ENCODE measurements at regions not wholly inside any gene's neighbourhood (a gene's known extent, or its start where the extent isn't known, plus 50 kb on each side); places are given as distances from the start of the nearest gene placed in this dataset.
"Not testable (repeated sequence)": the region's sequence is repeated elsewhere in the genome, so short reads cannot be mapped to it uniquely, and the experiment has no call there.

DNA sequence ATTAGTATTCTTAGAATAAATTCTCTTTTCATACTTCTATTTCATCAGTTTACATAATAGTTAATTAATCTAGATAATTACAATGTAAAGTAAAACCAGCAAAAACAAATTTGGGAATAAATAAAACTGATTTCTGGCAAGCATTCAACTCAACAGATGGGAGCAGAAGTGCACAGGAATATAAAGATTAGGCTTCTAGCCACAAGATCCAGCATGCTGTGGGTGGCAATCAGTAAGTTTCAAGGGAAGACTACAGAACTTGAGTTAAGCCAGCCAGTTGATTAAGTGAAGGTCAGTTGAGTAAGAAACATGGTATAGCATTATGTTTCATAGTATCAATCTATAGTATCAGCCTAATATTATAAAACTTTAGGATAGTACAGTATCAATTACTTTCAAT is 324.2 kb upstream of the AADAT start:
- no peak for DNase-seq (ENCODE audit: low spot score)

DNA sequence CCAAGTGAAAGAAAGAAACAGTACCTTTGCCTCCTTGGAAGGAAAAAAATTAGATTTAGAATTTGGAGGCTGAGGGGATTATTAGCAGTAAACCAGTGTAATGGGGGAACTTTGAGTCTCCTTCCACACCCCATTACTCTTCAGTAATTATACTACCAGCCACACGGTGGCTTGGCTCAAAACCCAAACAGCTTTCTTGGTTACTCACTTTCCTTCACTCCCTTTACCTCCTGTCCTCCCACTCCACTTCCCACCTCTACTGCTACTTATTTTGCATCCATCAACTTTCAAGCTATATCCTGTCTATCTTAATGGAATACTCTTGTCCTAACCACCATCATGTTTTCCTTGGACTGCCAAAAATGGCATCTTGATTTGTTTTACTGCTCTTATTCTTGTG is 310.6 kb upstream of the AADAT start:
- no peak for DNase-seq (ENCODE audit: low spot score)

DNA sequence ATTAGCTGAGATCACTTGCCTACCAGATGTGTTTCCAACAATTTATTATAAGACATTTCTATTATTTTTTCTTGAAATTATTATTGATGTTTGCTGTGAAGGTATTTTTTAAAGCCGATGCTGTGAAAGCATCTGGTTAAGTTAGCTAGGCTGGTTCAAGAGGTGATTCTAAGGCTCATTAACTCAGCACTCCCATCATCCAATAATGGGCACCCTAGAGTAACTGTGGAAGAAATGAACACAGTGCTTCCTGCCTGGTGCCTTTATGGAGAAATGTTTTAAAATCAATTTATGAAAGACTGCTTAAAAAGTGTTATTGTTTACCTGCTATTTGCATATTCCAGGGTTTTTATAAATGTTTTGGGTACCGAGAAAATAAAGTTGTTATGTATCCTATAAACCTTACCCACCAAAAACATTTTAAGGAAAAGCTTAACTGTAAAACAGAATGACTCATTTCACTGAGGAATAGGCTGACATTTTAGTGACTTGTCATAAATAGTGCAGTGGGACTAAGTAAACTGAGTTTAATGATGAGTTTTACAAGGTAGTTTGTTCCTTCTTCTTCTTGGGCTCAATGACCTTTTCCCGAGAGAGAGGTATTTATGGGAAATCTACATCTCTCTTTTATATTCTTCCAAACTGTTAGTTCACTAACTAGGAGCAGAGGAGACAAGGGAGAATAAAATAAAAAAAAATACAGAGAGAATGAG is 310.0 kb upstream of the AADAT start:
- no peak for DNase-seq (ENCODE audit: low spot score)

DNA sequence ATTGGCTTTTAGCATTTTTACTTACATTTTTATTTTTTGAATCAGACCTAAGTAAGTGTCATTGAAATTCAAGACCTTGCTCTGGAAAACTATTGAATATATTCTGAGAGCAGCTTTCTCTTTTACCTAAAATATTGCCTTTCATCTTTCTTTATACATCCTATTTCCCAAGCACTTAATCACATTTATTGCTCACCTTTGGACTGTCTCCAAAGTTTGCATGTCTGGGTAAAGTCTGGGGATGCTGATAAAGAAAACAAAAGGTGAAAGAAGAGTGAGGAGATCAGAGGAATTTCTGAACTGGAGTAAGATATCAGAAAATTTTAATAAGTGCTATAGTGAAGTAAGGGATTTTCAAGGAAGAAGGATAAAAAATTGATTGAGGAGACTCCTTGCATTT is 308.5 kb upstream of the AADAT start:
- no peak for DNase-seq (ENCODE audit: low spot score)

DNA sequence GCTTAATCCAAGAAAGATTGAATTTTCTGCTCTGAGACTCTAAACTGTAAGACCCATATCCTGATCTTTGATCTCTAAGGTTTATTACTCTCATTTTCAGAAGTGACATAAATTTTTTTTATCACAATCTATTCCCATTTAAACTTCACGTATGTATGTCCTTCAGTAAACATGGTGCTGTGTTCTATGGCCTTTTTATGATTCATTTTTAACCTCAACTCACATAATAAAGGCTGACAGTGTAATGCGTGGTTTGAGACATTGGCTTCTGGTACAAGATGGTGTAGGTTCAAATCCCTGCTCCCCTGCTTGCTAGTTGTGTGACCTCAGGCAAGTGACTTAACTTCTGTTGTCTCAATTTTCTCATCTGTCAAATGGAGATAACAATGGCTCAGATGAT is 306.0 kb upstream of the AADAT start:
- no peak for DNase-seq (ENCODE audit: low spot score)

DNA sequence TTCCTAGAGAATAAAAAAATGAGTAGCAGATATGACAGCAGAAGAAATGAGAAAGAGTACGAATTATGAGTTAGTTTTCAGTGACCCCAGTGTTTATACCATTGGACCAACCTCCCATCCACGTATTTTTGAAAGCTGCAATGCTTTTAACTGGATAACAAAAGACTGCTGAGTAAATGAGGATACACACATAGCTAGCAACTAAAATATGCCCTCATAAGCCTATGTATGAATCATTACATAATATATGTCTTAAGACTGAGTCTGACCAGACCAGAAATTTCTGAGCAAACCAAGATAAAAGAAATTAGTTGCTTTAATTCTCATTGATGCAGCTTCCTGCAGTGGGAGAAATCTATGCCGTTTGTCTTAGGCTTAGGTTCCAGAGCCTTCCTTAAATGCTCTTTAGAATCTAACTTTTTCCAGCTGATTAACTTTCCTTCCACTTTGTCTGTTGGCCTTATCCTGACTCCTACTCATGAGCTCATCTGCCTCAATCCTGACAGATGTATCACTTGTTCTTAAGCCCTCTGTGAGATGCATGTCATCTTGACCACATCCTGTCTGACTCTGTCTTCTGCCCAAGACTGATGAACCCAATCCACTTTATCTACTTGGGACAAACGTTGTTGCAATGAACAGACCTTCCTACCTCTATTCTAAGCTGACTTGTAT is 301.4 kb upstream of the AADAT start:
- no peak for DNase-seq (ENCODE audit: low spot score)

DNA sequence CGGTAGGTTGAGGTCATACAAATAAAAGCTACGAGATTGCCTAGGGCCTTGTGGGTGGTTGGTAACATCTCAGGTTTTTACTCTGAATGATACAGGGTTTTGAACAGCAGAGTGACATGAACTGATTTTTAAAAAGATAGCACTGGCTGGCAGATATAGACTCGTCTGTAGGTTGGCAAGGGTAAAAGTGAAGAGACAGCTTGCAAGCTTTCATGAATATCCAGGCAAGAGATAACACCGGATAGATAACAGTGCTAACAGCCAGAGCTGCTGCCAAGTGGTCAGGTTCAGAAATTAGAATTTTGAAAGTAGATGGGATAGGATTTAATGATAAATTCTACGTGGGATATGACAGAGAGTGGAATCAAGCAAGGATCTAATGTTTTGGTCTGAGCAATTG is 299.7 kb upstream of the AADAT start:
- no peak for DNase-seq (ENCODE audit: low spot score)

DNA sequence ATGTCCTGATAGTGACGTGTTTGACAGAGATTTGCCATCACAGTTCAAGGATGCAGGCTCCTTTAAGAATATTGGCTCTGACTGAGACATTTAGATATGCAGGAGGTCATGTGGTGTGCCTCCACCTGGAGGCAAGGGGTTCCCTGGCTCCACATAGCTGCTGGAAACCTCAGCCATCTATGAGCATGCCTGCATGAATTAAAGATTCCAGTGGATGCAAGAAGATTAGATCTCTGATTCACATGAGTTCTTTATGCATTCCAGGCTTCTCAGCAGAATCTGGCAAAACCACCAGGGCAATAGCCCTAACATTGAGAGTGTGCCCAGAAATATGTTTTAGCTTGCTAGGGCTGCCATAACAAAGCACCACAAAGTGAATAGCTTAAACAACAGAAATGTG is 298.5 kb upstream of the AADAT start:
- DNase-seq (ENCODE audit: low spot score): no peak

DNA sequence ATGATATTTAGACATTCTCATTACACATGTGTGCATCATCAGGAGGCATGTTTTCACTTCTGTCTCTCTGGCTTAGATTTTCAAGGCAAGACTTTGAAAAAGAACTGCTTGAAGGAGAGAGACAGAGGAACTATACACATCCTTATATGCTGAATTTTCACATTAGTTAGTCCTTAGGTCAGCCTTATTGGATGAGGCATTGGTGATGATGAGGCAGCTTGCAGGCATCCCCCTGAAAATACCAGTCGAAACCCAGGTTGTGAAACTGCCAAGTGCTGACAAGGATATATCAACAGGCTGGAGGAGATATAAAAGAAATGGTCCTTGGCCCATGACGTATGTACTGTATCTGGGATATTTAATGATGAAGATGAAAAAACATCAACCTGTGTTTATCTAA is 297.2 kb upstream of the AADAT start:
- no peak for DNase-seq (ENCODE audit: low spot score)

DNA sequence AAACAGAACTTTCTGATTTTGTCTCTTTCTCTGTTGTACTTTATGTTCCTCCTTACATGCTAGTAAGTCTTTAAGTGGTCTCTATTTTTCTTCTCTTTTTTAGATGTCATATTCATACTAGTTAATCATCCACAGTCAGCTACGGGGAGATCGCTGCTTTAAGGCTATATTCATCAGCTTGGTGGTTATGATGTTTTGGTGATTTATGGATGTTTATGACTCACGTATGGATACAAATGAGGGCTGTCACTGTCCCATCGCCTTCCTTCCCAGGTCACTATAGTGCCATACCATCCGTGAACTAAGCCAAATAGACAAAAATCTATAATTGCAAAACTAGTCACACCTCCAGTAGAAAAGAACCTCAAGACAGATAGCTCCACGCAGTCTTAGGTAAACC is 296.8 kb upstream of the AADAT start:
- DNase-seq (ENCODE audit: low spot score): no peak

DNA sequence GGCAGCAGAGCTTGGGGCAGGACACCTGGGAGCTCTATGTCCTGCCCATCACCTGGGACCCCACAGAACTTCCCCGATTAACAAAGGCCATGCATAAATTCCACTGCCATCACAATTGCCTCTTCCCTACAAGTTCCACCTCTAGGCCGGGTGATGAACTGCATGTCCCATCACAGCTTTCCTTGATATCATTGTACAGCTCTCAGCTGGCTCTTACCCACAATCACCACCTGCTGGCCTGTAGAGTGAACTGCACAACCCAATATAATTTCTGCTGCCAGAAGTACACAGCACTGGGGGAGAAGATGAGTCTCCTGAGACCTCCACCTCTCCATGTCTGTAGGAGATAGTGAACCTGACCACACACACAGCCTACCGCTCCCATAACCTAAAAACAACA is 285.0 kb upstream of the AADAT start:
- DNase-seq (ENCODE audit: low spot score): no peak

DNA sequence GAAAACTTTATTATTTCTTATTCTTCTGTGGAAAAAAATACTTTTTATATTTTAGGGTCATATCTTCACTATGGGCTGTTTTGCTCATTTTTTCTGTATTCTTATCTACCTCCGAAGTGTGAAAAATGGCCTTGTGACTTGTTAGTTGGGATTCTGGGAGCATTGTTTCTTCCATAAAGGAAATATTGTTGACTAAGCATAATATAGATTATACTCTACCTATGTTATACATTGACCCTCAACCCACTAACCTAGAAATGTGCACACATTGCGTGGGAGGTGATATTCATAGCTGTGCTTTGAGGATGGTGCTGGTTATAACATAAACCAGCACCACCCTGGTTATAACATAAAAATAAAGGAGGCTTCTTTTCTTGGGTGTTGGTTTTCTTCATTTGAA is 259.2 kb upstream of the AADAT start:
- DNase-seq (ENCODE audit: low spot score): no peak

DNA sequence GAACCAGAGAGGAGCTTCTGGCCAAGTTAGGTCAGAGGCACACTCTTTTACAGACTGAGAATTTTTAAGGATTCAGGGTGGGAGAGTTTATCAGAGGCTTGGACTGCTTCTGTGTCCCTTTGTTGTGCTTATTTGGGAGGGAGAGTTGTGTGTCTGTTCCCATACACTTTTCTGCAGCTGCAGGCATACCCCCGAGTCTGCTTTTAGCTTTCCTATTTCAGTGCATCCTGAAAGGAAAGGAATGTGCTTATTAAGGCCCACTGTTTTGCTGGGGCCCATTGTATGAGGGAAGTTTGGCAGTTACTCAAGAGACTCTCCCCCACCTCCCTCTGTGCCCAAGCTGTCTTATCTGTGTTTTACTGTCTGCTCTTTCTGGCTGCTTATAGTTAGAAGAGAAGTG is 257.4 kb upstream of the AADAT start:
- not testable (repeated sequence) for DNase-seq (ENCODE audit: low spot score)

DNA sequence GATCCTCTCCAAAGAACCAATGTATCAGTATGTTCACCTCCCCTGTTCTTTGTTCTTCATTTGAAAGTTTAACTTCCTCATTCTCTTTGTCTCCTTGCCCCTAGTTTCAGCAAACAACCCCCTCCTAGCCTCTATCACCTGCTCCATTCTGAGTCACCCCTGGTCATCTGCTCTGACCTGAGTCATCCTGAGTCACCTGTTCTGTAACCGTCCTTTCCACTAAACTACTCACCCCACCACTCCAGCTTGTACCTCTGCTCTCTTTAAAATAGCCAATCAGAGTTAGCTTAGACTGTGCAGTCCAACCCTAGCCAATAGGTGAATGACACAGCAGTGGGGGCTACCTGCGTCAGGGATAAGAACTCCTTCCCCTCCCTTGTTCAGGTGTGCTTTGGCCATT is 249.8 kb upstream of the AADAT start:
- no peak for DNase-seq (ENCODE audit: low spot score)

DNA sequence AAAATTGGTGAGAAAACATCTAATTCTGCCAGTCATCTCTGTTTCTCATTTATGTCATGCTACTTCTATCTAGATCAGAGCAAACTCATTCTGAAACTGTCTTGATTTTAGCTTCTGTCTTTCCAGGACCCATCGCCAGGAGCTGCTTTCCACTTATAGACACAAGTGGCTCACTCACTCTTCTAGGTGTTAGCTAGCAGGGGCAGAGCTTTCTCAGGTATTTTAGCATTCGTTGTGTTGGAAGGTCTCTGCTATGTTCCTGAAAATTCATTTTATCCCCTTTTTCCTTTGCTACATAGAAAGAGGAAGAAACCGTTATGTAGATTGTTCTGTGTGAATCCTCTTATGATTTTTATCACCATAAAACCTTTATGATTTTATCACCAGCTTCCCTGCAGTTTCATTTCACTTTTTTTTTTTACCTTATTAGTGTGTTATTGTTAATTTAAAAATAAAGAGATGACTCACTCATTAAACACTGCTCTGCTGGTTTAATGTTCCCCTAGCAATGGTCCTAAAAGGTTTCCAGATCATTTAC is 246.6 kb upstream of the AADAT start:
- no peak for DNase-seq (ENCODE audit: low spot score)

DNA sequence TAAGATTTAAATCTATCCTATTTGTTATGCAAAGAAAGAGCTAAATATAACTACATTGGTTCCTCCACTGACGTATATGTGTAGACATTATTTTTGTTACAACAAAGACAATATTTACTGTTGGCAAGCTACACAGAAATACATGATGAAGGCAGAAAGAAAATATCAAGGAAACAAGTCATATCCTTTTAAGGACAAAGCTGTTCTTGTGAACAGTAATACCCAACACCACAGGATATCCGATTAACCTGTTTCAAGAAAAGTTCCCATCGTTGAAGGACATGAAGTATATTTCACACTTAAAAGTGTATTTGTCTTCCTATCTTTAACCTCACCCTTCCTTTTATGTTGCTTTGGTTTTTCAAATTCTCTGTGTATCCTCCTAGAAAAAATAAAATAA is 235.8 kb upstream of the AADAT start:
- no peak for DNase-seq (ENCODE audit: low spot score)

DNA sequence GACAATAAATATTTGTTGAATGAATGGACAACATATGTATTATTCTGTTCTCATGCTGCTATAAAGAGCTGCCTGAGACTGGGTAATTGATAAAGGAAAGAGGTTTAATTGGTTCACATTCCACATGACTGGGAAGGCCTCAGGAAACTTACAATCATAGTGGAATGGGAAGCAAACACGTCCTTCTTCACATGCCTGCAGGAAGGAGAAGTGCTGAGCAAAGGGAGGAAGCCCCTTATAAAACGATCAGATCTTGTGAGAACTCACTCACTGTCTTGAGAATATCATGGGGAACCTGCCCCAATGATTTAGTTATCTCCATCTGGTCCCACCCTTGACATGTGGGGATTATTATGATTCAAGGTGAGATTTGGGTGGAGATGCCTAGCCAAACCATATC is 233.9 kb upstream of the AADAT start:
- no peak for DNase-seq (ENCODE audit: low spot score)

DNA sequence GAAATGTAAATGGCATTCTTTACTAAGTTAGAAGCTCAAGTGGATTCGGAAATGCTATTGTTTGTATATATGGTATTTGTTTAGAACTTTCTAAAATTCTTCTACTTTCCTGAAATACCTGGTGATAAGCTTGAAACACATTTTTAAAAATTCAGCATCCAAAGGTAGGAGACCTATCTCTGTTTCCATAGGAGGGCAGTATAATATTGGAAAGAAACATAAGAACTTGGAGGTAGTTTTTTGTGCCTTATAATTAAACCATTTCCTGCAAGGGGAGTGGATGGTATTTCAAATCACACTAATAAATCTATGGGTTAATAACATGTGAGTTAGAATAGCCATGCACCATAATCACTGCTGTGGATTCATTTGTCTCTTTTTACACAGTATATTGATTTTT is 217.4 kb upstream of the AADAT start:
- no peak for DNase-seq (ENCODE audit: low spot score)

DNA sequence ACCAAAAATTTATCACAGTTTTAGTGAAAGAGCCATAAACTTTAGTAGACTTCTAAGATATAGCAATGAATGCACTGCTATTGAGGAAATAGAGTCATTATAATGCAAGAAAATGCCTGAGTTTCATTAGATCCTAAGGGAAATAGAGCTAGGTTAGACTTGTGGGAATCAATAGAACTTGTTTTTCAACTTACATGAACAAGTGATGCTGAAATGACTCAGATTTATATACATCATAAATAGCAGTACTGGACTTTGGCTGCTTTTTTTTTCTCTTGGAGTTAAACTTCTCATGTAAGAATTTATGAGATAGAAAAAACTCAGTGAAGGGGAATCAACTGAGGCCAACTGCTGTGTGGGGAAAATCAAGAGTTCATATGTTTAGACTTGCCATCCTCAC is 216.5 kb upstream of the AADAT start:
- no peak for DNase-seq (ENCODE audit: low spot score)

DNA sequence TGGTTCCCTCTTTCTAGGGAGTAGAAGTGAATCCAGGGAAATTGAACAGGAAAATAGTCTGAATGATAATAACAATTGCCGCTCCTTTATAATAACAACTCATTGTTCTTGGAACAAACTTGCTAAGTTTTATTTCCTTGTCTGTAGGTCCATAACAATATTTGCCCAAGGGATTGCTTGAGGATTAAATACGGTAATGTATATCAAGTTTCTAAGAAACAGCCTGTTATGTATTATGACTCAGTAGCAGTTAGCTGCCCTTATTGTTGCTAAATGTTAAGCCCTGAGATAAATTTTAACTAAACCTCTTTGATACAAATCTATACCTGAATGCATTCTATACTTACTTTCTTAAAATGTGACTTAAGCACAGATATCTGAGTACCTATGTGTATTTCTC is 215.9 kb upstream of the AADAT start:
- no peak for DNase-seq (ENCODE audit: low spot score)

DNA sequence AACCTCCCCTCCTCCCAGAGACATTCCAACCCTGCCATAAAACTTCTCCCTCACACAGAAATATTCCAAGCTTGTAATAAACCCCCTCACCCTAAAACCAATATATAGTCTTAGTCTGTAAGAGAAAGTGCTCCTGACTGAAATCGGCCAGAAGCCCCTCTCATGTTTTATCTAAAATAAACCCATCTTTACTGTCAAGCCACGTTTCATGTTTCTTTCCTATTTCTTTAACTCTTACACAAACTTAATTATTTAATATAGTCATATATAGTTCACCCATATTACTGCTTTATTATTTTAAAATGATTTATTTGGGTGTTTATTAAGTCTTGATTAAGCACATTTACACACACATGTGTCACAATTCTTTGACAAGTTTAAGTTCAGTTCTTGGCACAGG is 191.3 kb upstream of the AADAT start:
- no peak for DNase-seq (ENCODE audit: low spot score)

DNA sequence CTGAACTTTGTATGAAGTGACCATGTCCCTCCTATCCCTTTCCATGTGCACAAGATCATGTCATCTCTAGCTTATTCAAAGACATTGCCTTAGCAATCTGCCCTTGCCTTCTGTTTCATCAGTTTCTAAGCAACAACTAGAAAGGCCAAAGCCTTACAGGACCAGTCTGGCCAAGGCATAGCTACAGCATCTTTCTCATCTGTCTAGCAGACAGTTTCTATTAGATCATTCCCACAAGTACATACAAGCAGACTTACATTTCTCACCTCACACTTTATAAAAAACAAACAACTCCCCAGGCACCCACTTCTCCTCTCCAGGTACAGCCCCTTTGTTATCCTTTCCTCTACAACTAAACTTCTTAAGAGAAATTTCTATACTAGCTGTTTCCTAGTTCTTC is 188.7 kb upstream of the AADAT start:
- no peak for DNase-seq (ENCODE audit: low spot score)

DNA sequence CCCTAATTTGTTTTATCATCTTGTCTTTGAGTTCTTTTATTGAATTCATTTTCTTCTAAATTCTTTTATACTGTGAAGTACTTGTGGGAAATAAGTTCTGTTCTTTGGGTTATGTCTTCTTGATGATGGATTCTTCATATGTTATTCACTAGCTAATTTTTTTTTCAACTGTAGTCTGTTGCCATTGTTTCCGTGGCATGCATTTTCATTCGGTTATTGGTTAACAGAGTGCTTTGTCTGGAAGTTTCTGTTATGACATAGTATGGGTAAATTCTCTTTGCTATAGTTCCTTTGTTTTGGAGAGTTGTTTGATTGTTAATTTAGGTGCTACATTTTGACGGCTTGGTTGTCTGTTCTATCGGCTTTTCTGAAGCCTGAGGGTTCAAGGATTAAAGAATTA is 184.9 kb upstream of the AADAT start:
- no peak for DNase-seq (ENCODE audit: low spot score)

DNA sequence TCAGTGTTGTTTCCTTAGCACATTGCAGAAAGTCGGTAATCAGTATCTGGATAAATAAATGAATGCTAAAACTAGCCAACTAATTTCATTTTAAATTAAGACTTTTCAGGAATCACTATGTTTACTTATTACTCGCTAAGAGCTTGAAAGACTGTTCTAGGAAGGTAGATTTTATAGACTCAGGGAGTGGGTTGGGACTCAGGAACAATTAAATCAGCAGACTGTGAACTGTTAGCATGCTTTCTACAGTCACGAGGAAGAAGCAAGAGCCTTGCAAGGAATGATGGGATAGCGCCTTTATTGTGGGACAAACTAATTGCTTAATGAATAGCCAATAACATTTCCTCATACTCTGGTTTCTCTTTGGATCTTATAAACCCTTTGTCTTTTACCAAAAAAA is 183.2 kb upstream of the AADAT start:
- DNase-seq (ENCODE audit: low spot score): no peak
